ENCODE measurements at regions not wholly inside any gene's neighbourhood (a gene's known extent, or its start where the extent isn't known, plus 50 kb on each side); places are given as distances from the start of the nearest gene placed in this dataset.
"Not testable (repeated sequence)": the region's sequence is repeated elsewhere in the genome, so short reads cannot be mapped to it uniquely, and the experiment has no call there.

DNA sequence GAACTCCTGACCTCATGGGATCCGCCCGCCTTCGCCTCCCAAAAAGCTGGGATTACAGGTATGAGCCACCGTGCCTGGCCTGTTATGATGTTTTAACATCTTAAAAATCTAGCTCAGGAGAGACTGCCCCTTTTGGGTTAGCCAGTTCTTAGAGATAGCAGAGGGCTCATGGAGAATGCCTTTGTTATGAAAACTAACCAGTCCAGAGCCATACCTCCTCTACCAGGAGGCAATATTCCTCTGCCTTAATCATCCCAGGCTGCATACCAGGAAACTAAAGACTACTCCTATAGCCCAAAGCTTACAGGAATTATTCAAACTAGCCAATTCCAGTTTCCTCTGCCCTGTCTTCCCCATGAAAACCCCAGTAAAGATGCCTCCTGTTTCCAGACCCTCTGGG, 96.0 kb upstream of the MDM1 start:
- DNase-seq, result no peak

DNA sequence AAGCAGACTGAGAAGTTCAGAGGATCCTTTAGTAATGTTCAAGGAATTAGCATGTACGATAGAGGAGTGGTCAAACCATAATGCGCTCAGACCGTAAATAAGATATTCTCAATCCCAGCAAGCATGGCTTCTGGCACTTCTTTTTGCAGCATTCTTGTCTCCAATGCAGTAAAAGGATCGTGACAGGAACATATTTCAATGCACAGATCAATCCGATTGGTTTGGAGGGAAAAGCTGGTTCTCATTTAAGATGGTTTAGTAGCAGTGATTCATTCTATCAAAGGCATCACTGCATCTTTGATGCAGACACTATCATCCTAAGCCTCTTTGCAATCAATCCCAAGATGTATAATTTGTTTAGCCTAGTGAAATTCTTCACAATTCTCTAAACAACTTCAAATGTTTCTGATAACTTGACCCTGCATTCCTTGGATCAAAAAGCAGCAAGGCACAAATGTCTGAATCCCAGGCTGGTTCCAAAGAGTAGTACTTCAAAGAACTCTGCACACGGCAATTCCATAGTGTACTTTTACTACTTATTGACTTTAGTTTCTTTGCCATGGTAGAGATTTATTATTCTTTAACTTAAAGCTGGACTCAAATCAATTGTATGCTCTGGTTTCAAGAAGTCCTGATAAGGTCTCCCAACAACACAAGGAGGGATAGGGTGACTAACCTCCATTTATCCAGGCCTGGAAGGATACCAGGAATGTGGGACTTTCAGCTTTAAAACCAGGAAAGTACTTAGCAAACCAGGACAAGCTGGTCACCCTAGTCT, 96.8 kb upstream of the MDM1 start:
- DNase-seq, result no peak

DNA sequence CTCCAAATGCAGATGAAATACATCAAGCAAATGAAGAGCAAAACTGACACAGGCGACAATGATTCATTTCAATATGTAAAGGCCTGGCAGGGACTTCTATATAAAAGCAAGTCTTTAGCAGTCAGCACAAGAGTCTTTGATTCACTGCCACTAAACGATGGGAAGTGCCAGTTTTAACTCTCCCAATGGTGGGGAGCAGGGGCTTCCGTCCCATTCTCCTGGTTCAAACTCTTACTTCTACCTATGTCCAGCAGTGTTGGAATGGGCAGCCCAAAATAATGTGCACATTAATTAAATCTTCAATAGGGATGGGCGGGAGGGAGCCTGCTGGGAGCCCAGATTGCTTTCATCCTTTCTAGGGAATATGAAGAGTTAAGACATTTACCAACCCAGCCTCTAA, 97.5 kb upstream of the MDM1 start:
- DNase-seq, result no peak

DNA sequence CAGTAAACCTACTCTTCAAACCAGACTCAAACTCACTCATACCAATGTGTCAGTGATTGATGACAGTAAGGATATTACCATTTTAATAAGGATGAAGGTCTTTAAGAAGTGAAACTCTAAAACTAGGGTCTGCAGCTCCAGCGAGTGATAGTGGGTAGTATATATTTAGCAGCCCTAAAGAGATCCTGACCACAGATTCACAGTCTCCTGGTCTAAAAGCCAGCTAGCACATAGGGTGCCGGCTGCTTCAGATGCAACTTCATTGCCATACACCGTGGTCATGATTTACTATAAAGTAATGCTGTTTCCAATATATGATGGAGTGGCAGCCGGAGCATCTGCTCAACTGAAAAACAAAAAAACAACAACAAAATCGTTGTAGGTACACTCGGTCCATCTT, 99.6 kb upstream of the MDM1 start:
- DNase-seq, result no peak

DNA sequence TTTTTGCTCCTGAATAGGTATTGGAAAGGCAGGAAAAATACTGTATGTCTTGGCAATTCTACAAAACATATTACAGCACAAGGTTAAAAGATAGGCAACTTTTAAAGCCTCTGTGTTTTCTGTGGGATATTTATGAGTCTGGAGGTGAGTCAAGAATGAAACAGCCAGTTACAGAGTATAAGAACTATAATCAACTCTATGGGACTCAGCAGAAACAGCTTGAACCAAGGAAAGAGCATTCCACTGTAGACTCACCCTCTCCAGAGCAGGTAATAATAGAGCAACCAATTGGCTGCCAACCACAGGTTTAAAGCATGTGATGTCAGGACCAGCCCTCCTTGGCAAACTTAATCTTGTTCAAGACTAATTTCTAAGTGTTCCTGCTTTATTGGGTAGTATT, 100.5 kb upstream of the MDM1 start:
- DNase-seq, result no peak

DNA sequence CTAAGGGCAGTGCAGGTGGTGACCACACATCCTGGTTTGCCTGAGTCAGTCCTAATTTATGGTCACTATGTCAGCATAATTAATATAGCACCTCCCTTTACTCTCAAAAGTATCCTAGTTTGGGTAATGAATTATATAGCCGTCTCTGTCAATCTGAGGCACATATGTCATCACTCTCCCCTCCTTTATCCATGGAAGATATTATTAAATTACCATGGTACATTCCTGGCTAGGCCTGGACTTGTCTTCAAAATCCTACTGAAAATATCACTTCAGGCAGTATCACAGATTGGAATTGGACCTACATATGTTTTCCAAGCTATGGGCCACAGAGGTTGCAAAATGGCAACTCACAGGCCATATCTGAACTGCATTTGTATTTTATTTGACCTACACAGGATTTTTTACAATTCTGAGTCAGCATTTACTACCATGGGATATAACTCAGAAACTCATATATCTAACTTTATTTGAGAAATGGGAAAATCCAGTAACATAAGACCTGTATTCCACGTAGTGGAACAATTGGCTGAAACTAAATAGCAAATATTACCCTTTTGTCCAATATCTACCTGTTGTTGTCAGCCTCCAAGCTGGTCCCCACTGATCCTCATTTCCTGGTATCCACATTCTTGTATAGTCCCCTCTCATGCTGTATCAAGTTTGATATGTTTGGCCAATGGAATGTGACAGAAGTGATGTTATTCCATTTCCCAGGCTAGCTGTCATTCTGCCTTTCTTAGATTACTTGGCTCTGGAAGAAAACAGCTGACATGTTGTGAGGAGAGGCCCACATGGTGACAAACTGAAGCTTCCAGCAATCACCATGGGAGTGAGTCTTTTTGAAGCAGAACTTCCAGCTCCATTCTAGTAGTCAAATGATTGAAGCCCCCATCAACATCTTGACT, 102.5 kb upstream of the MDM1 start:
- no peak for DNase-seq

DNA sequence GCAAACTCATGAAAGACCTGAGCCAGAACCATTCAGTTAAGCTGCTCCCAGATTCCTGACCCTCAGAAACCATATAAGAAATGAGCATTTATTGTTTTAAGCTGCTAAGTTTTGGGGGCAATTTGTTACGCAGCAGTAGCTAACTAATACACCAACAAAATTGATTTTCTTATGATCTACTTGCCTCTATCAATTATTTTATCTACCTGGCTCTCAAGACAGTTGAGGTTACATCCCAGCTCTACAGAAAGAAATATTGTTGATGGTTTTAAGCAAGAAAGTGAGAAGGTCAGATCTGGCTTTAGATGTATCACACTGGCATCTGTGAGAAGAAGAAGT, 103.1 kb upstream of the MDM1 start:
- DNase-seq, result no peak

DNA sequence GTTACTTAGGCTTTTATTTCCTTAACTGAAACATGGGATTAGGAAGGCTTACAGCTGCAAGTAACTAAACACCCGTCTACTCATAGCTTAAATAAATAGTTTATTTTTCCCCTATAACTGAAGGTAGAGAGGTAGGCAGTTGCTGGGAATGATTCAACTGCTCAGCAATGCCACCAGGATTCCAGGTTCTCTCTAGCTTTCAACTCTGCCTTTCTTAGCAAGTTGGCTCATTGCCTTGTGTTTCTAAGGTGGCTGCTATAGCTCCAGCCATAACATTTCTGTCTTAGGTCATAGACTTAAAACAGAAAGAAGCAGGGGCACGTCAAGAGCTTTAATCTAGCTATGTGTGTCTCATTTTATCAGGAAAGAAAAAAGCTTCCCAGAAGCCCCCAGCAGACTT, 103.7 kb upstream of the MDM1 start:
- no peak for DNase-seq

DNA sequence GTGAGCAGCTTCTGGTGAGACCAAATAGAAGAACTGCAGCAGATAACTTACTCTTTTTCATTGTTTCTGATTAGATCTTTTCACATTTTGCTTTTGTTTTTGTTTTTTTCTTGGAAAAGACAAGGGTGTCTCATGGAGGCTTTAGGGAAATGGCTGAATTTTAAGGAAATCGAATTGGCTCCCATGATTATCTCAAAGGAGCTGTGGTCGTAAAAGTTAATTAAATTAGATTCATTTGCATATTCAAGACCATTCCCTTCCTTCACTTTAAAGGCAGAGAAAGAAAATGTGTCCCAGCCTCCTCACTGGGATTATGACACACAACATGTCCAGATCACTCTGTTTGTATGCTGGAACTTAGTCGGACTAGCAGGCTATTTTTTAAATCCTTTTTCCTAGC, 106.4 kb upstream of the MDM1 start:
- no peak for DNase-seq

DNA sequence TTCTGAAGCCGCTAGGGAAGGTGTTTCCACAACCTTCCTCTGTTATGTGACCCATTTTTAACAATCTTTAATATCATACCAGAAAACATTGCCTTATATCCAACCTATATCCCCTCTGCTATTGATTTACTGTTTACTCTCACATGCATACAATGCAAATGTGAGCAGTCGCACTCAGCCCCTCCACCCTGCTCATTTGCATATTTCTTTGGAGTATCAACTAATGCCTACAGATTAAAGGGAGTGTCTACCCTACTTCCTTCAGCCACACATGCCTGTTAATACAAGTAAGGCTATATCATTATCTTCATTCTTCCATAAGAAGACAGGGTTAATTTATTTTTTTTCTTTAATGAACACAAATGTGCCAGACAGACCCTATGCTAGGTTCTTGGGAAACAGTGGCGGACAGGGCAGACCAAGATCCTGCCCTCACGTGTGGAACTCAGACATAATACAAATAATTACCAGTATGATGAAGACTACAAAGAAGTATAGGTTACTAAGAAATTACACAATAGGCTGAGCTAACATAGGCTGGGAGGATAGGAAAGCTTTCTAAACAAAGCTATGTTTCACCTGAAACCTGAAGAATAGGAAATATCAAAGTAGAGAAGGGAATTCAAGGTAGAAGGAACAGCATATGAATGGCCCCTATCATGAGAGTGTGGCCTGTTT, 107.3 kb upstream of the MDM1 start:
- no peak for DNase-seq

DNA sequence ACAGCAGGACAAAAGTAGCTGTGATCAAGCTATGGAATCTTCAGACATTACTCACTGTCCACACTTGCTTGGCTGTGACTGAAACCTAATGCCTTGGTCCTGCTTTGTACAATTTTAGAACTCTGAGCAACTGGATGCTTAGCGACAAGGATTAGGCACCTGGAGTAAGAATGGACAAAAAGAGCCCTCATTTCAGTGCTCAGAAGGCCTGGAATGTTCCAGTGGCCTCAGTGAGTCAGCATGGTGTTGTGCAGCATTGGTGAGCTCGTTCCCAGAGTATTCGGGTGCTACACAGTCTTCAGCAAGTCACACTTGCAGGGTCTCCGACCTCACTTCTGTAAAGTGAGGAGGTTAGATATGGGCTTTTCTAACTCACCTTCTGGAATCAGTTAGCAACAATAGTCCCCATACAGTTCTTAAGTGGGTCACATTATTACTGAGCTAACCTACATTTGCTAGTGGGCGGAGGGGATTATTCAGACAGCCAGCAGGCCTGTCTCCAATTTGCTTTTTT, 108.0 kb upstream of the MDM1 start:
- no peak for DNase-seq

DNA sequence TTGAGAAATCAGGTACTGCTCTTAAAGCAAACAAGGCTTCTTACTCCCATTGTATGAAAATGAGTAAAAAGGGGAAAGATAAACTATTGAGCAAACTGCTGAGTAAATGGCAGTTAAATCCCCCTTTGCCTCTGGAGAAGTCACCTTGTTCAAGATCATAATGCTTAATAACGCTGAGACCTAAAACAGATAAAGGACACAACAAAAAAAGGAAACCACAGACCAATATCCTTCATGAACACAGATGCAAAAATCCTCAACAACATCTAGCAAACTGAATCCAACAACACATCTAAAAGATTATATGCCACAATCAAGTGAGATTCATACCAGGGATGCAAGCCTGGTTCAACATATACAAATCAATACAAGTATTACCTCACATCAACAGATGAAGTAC, 109.0 kb upstream of the MDM1 start:
- no peak for DNase-seq

DNA sequence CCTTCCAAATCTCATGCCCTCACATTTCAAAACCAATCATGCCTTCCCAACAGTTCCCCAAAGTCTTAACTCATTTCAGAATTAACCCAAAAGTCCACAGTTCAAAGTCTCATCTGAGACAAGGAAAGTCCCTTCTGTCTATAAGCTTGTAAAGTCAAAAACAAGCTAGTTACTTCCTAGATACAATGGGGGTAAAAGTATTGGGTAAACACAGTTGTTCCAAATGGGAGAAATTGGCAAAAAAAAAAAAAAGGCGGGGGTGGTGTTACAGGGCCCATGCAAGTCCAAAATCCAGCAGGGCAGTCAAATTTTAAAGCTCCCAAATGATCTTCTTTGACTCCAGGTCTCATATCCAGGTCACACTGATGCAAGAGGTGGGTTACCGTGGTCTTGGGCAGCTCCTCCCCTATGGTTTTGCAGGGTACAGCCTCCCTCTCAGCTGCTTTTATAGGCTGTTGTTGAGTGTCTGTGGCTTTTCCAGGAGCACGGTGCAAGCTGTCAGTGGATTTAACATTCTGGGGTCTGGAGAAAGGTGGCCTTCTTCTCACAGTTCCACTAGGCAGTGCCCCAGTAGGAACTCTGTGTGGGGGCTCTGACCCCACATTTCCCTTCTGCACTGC, 110.3 kb upstream of the MDM1 start:
- not testable (repeated sequence) for DNase-seq

DNA sequence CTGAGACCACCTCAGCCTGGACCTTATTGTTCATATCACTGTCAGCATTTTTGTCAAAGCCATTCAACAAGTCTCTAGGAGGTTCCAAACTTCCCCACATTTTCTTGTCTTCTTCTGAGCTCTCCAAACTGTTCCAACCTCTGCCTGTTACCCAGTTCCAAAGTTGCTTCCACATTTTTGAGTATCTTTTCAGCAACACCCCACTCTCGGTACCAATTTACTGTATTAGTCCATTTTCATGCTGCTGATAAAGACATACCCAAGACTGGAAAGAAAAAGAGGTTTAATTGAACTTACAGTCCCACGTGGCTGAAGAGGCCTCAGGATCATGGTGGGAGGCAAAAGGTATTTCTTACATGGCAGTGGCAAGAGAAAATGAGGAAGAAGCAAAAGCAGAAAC, 111.5 kb upstream of the MDM1 start:
- not testable (repeated sequence) for DNase-seq

DNA sequence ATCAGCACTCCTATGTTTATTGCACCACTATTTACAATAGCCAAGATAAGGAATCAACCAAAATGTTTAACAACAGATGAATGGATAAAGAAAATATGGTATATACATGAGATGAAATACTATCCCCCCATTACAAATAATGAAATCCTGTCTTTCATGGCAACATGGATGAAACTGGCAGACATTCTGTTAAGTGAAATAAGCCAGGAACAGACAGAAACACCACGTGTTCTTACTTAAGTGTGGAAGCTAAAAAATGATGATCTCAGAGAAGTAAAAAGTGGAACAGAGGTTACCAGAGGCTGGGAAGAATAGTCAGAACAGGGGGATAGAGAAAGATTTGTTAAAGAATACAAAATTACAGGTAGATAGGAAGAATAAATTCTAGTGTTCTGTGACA, 113.7 kb upstream of the MDM1 start:
- DNase-seq, result no peak

DNA sequence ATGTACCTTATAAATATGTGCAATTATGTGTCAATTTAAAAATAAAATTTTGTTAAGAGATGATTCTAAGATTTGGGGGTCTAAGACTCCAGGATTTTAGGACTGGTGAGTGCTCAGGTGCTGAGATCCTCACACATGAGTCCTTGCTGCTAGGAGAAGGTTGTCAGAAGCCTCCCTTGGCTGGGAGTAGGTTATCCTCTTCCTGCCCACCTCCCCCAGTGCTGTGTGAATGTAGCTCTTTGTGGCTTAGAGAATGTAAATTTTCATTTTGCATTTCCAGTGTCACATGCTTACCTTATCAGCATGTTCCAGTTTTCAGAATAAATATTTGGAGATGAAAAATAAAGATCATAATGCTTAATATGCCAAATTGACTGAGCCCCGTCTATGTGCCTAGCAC, 114.2 kb upstream of the MDM1 start:
- DNase-seq, result no peak

DNA sequence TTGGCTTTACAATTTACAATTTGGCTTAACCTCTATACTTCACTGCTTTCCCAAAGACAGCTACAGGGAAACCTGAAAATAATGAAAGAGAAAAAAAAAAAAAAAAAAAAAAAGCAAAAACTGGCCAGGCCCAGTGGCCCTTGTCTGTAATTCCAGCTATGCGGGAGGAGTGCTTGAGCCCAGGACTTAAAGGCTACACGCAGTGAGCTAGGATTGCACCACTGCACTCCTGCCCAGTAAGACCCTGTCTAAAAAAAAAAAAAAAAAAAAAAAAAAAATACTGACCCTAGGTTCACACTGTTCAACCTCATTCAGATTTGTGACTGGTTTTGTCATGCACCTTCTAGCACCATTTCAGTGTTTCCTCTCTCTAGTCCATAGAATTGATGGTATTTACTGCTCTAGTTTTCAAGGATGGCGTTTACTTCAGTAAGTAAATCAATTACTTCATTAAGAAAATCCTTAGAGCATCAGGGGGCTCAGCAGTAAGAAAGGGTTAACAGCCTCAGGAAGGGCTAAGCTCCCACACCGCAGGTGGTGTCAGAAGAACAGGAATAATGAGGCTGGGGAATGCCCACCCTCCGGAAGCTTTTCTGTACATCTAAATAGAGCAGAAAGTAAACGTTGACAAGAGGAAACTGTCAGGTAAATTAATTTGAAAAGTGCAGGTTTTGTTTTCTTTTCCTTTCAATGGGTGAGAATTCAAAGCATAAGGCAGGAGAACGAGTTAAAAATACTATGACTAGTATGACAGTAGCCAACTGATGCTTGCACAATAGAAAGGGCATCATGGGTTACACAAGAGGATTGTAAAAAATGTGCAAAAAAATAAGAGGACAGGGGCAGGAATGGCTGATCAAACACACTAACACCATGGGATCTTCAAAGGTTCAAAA, 115.0 kb upstream of the MDM1 start:
- no peak for DNase-seq

DNA sequence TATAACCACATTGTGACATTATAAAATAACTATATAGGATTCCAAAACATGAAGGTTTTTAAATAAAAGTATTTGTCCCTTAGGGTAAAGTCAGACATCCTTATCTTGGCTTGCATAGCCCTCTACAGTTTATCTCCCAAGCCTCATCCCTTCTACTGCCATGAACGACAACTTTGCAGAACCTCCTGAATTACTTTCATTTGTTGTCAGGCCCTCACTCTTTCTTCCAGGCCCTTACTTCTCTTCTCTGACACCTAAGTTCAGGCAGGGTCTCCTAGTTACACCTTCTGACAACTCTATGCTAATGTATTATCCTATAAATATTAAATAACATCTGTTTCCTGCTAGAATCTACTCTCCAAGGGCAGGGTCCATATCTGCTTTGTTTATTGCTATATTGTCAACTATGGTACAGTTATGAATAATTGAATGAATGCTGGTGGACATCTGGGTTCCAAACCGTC, 115.7 kb upstream of the MDM1 start:
- DNase-seq, result no peak

DNA sequence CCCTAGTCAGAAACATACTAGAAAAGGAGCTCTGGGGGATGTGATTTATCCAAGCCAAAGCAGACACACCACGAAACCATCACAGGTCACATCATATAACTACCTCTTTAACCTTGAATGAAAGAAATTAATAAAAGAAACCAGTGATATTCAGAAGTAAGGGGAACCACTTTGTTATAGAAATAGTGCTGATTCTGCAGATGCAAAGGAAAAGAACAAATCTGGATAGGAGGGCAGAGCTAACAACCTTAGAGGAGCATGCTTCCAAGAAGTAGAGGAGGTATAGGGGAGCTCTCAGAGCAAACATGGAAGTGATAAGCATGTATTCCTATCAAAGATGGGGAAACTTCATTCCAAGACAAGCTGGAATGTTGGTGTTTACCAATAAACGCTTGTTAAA, 117.0 kb upstream of the MDM1 start:
- DNase-seq, result no peak

DNA sequence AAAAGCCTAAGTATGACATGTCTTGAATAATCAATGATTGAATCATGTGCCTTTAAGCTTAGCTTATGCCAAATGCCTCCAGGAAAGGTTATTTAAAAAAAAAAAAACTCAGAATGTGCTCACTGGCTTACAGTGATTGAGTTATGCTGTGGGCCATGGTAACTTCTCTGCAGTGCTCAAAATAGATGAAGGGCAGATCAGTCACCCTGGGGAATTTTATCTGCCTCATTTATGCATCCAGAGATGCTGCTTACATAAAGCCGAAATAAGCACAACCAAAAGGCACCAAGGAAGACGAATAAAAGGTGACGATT, 118.7 kb upstream of the MDM1 start:
- DNase-seq, result no peak

DNA sequence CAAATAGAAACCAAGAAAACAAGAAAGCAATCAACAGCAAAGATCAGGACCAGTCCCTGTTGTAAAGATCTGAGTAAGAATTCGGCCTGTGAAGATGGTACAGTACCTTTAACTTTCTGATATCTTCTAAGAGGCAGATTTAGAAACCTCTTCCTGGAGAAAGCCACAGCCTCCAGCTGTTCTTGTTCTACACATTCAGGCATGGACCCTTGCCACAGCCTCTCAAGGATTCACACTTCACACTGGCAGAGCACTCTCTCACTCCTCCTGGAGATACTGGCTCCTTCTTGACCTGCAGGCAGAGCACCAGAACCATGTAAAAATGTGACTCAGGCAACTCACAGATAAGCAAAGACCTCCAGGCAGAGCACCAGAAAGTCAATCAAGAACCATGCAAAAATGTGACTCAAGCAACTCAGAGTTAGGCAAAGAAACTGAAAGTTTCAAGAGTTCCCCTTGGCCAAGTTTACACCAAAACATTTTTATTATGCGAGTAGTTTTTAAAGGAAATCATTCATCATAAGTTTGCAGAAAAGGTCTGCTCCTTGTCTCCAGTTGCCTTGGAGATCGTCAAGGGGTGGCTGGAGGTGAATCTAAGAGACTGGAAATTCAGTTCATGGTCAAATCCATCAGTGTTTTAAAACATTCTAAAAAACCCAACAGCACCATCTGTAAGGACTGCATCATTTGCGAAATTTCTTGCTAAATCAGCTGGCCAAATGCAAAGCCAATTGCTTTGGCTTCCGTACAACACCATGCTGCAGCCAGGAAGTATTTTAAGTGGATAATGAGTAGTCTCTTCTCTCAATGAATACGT, 119.3 kb upstream of the MDM1 start:
- DNase-seq, result peak; percentile 66
